ENCODE measurements at regions not wholly inside any gene's neighbourhood (a gene's known extent, or its start where the extent isn't known, plus 50 kb on each side); places are given as distances from the start of the nearest gene placed in this dataset.

DNA sequence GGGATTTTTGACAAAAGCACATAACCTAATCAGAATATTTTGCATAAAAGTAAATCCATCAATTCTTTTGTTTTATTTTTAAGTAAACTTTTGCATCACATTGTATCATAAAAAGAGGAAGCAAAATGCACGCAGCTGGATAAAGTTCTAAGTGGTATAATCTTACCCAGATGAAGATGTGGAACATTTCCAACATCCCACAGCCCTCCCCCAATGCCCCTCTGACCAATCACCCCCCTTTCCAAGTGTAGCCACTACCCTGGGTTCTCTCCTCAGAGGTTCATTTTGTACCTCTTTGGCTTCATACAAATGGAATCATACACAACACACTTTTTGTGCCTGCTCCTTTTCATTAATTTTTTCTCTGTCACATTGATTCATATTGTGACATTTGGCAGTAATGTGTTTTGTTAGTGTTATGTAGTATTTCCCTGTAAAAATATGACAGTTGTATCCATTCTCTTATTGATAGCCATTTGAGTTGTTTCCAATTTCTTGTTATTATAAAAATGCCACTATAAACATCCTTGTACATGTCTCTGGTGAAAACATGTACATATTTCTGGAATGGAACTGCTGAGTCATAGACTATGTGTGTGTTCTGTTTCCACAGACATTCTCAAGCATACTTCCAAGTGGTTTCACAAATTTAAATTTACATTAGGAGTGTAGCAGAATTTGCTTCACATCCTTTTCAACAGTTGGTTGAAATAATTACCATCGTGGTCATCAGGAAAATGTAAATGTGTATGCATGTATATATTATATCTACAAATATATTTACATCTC is 92.9 kb upstream of the SYNDIG1 start:
- no peak for DNase-seq (ENCODE audit: low read depth)

DNA sequence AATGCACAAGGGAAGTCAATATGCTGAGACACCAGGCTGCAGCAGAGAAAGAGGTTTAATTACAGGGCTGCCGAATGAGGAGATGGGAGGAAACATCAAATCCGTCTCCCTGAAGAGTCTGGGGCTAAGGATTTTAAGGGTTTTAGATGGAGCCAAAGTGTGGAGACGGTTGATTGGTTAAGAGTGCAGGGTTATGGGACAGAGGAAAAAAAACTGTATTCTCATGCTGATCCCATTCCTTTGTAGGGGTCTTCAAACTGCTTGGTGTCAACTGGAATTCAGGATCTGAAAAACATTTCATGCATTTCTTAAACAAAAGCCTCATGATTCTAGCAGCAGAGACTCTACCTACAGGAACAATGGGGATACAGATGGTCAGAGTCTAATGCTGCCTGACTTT is 96.1 kb upstream of the SYNDIG1 start:
- no peak for DNase-seq (ENCODE audit: low read depth)

DNA sequence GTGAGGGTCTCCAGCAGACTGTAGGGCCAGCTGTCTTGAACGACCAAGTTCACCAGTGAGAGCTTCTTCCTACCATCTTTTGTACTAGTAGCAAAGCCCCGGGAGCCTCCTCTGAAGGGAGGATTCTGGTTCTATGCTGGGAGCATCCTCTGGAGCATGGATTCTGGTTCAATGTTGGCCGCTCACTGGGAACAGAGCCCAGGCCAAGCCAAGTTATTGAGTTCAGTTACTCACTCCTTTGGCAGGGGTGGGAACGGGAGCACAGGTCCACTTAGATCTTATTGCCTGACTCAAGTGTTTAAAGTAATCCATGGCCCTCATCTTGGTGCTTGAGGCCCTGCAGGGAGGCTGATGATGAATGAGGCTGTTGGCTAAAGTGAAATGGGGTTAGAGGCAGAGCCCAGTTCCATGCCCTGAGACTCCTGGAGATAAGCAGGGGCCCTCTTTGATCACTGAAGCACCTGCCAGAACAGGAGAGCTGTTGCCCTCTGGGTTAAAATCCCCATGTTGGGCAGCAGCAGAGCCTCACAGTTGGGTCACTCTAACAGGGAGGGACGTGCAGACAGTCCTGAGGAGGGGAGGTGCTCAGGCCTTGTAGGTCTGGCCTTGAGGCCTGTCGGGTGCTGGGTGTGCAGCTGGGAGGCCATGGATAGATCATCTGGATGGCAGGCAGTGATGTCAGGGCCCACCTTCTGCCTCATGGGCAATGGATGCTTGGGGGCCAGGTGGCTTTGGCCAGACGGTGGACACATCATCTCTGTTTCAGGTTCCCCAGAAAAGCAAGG is 98.3 kb upstream of the SYNDIG1 start:
- no peak for DNase-seq (ENCODE audit: low read depth)

DNA sequence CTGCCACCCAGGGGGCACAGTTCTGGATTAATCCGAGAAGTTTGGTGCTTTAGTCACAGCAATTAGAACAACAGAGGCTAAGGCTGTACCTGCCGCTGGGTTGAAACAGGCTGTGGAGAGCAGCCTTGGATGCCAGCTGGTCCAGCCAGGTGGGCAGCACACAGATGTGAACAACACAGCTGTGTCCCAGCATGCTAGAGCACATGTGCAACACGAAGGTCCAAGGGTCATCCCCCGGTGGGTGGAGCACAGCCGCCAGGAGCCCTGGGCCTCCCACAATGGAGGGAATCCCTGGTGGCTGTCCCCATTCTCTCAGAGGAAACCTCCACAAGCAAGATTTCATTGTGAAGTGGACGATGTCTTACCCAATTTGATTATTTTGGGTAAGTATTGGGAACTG is 99.2 kb upstream of the SYNDIG1 start:
- DNase-seq (ENCODE audit: low read depth), result no peak

- DNase-seq (ENCODE audit: low read depth), result no peak
These were observed 101.2 kb upstream of the SYNDIG1 start for GRCh38 chr20:24368253-24368652.

- no peak for DNase-seq (ENCODE audit: low read depth)
These were observed 103.0 kb upstream of the SYNDIG1 start for GRCh38 chr20:24366336-24367004.

DNA sequence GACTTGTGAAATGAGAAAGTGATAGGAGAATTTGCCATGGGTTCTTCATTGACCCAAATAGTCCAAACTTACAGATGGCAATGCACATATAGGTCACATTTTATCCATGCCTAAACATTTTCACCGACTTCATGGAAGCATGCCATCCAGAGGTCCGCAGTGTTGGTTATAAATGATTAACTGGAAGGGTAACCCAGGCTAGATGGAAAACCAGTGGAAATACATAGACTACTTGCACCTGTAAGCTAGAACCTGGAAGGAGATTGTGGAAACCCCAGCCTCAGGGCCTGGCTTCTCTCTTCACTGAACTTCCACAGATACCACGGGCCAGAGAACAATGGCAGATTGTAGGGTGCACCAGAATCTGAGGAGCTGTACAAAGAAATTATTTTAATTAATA is 103.8 kb upstream of the SYNDIG1 start:
- no peak for DNase-seq (ENCODE audit: low read depth)

DNA sequence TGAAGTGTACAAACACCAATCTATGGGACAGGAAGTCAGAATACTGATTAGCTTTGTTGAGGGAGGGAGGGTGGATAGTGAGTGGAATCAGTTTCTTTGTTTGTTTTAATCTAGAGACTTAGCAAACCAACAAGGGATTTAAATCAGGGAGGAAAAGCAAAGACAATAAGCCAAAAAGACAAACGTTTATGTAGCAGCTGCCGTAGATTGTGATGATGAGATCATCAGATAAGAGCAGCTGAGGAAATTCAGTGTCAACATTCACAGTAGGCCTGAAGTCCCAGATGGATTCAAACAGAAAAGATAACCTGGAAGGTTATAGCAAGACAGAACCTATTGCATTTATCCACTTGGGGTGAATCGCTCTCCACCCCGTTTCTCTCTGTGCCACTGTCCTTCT is 104.9 kb upstream of the SYNDIG1 start:
- DNase-seq (ENCODE audit: low read depth), result no peak

GRCh38 chr20:24363031-24363430 is 106.4 kb upstream of the SYNDIG1 start:
- no peak for DNase-seq (ENCODE audit: low read depth)

- DNase-seq (ENCODE audit: low read depth), result no peak
These were observed 107.3 kb upstream of the SYNDIG1 start for GRCh38 chr20:24362080-24362479.

DNA sequence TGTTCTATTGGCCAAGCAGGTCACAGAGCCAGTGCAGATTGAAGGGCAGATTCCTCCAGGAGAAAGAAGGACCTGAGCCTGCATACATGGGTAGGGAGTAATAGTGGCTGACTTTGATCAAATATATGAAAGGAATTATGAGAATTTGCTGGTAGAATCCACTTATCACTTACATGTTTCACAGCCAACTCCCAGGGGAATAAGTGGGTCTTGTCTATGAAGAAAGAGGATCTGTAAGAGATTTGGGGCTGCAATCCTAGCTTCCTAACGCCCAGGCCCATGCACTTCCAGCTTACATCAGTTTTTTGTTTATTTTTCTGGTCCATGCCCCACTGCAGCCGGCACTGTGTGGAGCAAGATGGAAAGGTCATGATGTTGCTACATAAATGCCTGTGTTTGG is 107.9 kb upstream of the SYNDIG1 start:
- DNase-seq (ENCODE audit: low read depth), result no peak

DNA sequence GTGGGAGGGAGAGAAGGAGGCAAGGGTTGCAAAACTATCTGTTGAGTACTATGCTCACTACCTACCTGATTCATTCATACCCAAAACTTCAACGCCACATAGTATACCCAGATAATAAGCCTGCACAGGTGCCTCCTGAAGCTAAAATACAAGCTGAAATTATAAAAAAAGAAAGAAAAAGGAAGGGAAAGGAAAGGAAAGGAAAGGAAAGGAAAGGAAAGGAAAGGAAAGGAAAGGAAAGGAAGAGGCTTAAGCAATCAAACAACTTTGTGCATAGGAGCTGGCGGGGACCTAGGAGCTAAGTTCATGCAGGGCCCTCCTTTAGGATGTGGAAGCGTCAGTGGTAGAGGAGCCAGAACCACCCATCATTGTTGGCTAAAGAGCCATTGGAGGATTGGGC is 108.9 kb upstream of the SYNDIG1 start:
- DNase-seq (ENCODE audit: low read depth), result no peak

- no peak for DNase-seq (ENCODE audit: low read depth)
These were observed 110.0 kb upstream of the SYNDIG1 start for GRCh38 chr20:24359321-24360027.

DNA sequence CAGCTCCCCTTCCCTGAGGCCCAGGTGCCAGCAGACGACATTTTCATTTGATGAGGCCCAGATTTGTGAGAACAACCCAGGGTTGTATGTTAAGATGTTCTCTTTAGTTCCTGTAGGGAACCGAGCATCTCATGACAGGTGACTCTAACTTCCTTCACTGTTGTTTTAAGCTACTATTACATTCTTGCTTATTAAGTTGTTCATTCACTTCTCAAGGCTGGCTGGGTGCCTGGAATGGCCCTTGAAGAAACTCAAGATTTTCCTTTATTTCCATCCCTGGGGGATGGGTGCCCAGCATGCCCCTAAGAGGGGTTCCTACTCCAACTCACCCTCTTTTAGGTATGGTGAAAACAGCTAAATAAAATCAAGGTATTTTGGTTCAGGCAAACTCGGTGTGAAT is 111.5 kb upstream of the SYNDIG1 start:
- no peak for DNase-seq (ENCODE audit: low read depth)

GRCh38 chr20:24357177-24357576 is 112.3 kb upstream of the SYNDIG1 start:
- no peak for DNase-seq (ENCODE audit: low read depth)

DNA sequence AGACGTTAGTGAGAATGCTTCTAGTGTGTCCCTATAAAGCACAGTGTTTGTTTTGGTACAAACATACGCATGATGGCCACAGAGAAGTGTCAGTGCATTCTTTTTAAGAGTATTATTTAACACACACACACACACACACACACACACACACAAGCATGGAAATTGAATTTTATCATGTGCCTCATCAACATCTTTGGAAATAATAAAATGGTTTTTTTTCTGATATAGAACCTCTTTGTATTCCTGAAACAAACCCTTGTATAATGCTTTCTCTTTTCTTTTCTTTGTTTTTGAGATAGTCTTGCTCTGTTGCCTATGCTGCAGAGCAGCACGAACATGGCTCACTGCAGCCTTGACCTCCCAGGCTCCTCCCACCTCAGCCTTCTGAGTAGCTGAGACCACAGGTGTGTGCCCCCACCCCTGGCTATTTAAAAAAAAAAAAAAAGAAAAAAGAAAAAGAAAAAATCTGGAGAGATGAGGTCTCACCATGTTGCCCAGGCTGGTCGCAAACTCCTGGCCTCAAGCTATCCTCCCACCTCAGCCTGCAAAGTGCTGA is 116.2 kb upstream of the SYNDIG1 start:
- no peak for DNase-seq (ENCODE audit: low read depth)

DNA sequence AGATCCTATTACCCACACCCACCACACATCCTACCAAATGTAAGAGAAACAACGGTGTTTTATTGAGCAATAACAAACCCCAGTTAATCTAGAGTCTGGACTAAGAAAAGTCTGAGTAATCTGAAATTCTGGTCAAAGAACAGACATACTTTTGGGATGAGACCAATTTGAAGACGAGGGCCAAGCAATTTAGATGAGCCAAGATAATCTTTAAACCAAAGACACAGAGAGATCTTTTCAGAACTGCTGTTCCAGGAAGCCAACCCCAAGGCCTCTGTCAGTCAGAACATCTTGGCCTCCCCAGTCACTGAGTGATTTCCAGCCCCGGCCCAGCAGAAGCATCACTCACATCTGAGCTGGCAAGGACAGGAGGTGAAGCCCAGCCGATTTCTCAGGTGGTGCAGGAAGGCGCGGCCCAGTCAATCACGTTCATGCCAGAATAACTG is 118.5 kb upstream of the SYNDIG1 start:
- no peak for DNase-seq (ENCODE audit: low read depth)

GRCh38 chr20:24341781-24342180 is 127.6 kb upstream of the SYNDIG1 start:
- DNase-seq (ENCODE audit: low read depth), result no peak

DNA sequence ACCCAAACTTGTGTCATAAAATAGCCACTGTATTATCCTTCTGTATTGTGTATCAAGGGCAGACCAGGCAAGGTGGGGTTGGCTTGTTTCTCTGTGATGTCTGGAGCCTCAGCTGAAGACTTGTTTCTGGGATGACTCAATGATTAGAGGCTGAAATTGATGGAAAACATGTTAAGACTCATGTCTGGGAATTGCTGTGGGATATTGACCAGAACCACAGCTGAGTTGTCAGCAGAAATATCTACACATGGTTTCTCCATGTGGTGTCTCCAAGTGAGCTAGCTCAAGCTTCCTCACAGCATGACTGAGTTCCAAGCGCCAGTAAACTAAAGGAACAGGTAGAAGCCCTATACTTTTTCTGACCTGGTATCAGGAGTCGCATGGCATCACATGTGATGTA is 128.5 kb upstream of the SYNDIG1 start:
- DNase-seq (ENCODE audit: low read depth), result no peak

DNA sequence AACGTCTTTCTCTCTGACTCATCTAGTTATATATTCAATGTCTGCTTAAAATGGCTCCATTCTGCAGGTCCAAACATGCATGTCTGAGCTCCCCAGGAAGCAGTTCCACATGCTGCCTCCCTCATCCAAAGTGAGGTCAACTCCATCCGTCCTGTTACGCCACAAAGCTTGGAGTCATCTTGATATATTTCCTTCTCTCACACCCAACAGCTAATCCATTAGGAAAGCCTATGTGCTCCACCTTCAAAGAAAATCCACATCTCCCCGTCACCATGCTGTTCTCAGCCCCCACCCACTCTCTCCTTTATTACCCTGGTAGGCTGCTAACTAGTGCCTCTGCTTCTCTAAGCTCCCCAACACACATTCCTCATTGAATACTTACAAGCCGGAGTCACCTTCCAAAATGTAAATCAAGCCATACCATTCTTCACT is 130.2 kb upstream of the SYNDIG1 start:
- DNase-seq (ENCODE audit: low read depth), result no peak

- DNase-seq (ENCODE audit: low read depth), result no peak
These were observed 131.9 kb upstream of the SYNDIG1 start for GRCh38 chr20:24337551-24337950.

DNA sequence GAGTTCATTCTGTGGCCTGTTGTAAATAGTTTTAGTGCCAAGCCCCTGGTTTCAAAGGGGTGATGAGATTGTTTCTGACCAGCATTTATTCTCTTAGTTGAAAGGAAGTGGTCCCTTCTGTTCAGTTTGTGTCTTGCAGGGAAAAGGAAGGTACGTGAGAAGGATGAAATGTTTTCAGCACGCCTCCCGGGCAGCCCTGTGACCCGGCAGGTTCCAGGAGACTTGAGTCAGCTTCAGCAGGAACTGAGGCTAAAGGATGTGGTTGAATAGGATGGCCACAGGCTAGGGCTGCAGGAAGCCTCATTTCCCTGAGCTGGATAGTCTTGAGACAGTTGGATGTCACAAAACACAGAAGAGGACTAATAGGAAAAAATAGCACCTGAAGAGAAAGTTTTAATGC is 132.4 kb upstream of the SYNDIG1 start:
- DNase-seq (ENCODE audit: low read depth), result no peak

Measured in CMK (cell line).